Caco-2 (cell line): ENCODE measurements at regions not wholly inside any gene's neighbourhood (a gene's known extent, or its start where the extent isn't known, plus 50 kb on each side); places are given as distances from the start of the nearest gene placed in this dataset.

Source experiments
- BruUV-seq: library from RNA; stranded (reverse); fragments of 400-500 nt; replicated peaks from 2 replicates; lab custom pipeline; 2021; lab: Mats Ljungman, UMichigan
- CTCF ChIA-PET: fragments of 300-600 bp; sonication (Branson Sonifier 250); formaldehyde crosslinking; loops from one replicate; lab custom pipeline; 2022; ENCODE audit warnings: antibody characterized with exemption; lab: Charles Lee
- POLR2A ChIA-PET: fragments of 300-600 bp; sonication (Branson Sonifier 250); formaldehyde crosslinking; loops from one replicate; lab custom pipeline; 2022; ENCODE audit warnings: antibody characterized with exemption; lab: Charles Lee
- DNase-seq, 2 experiments: peaks; one replicate each; pipeline versions ENCODE4 v3.0.0 to v3.0.0-alpha.2; 2020 to 2022
- H3K27me3 ChIP-seq: replicated peaks from 2 replicates; pipeline ENCODE4 v1.6.0; 2011; ENCODE audit warnings: low read length; ENCODE audit not compliant: control insufficient read depth, insufficient read depth
- H3K36me3 ChIP-seq: 2 replicates; pipeline ENCODE4 v1.5.1; 2011; ENCODE audit warnings: low read length; ENCODE audit not compliant: control insufficient read depth, insufficient read depth
- H3K4me1 ChIP-seq: fragments of 250-450 bp; sonication (Bioruptor Pico); 2 replicates; pipeline ENCODE4 v1.5.1; 2020; ENCODE audit warnings: mild to moderate bottlenecking
- H3K4me3 ChIP-seq: 2 replicates; pipeline ENCODE4 v1.5.1; 2011; ENCODE audit warnings: low read depth, mild to moderate bottlenecking, control low read depth, low read length
- H3K9me3 ChIP-seq: fragments of 250-450 bp; sonication (Bioruptor Pico); 2 replicates; pipeline ENCODE4 v1.5.1; 2020; ENCODE audit warnings: mild to moderate bottlenecking, moderate library complexity
- H3K27ac Mint-ChIP-seq: one replicate; pipeline ENCODE4 v1.8.0; 2022; ENCODE audit warnings: mixed read lengths; ENCODE audit not compliant: unreplicated experiment
- H3K27me3 Mint-ChIP-seq: one replicate; pipeline ENCODE4 v1.8.0; 2022; ENCODE audit warnings: mixed read lengths; ENCODE audit not compliant: insufficient read depth, unreplicated experiment
- H3K36me3 Mint-ChIP-seq: one replicate; pipeline ENCODE4 v1.8.0; 2022; ENCODE audit warnings: mild to moderate bottlenecking, mixed read lengths; ENCODE audit not compliant: insufficient read depth, unreplicated experiment
- H3K4me1 Mint-ChIP-seq: one replicate; pipeline ENCODE4 v1.8.0; 2022; ENCODE audit warnings: low read depth, mixed read lengths; ENCODE audit not compliant: unreplicated experiment
- H3K4me3 Mint-ChIP-seq: one replicate; pipeline ENCODE4 v1.8.0; 2022; ENCODE audit warnings: mild to moderate bottlenecking, moderate library complexity, mixed read lengths; ENCODE audit not compliant: unreplicated experiment
- H3K9me3 Mint-ChIP-seq: one replicate; pipeline ENCODE4 v1.8.0; 2022; ENCODE audit warnings: mixed read lengths; ENCODE audit not compliant: unreplicated experiment
- CTCF ChIP-seq, 2 experiments: fragments of 200-600 bp in 1 of 2; IDR thresholded peaks; 1 replicate in 1 of 2; 2 replicates in 1 of 2; pipeline versions ENCODE4 v1.5.1 to v1.8.0; 2011 to 2022; ENCODE audit warnings: antibody characterized with exemption in 1 of 2, control low read depth in 1 of 2, inconsistent platforms in 1 of 2, low read depth in 1 of 2, low read length in 1 of 2, mild to moderate bottlenecking in 1 of 2, moderate library complexity in 1 of 2; ENCODE audit not compliant: insufficient read depth in 1 of 2, severe bottlenecking in 1 of 2, unreplicated experiment in 1 of 2
- intact Hi-C: fragments of 100-400 bp; cut with micrococcal nuclease; formaldehyde crosslinking; loops from one replicate; pipeline ENCODE4 v1.10.0; 2022; ENCODE audit not compliant: unreplicated experiment

- POLR2A ChIA-PET, result no interaction called here
- BruUV-seq, result no TSS peak
- Mint-ChIP-seq H3K4me3 (no peak overlapping the region), H3K27me3 (no peaks in the 10 kb centered on the region), H3K9me3 (no peaks in the 10 kb centered on the region), H3K27ac (no peak overlapping the region), H3K4me1 (no peaks in the 10 kb centered on the region), H3K36me3 (no peaks in the 10 kb centered on the region)
- CTCF ChIA-PET, result no interaction called here
- no peaks in the 10 kb centered on the region for H3K27me3 ChIP-seq
- no peaks in the 10 kb centered on the region for H3K4me1 ChIP-seq
- no peak for TF ChIP-seq CTCF (IDR thresholded peaks at IDR 0.05; ENCODE audit: insufficient read depth in 1 of 2, low read depth in 1 of 2, low read length in 1 of 2, severe bottlenecking in 1 of 2, unreplicated experiment in 1 of 2)
- intact Hi-C loops, result no loop called here
- H3K36me3 ChIP-seq, result no peaks in the 10 kb centered on the region
- no peaks in the 10 kb centered on the region for H3K9me3 ChIP-seq
- DNase-seq, result no peak
- H3K4me3 ChIP-seq, result no peak overlapping the region
Measured at GRCh38 chr1:102593276-102593675, 515.0 kb downstream of the COL11A1 start.

- H3K4me1 ChIP-seq, result no peaks in the 10 kb centered on the region
- Mint-ChIP-seq H3K27me3 (no peaks in the 10 kb centered on the region), H3K9me3 (no peaks in the 10 kb centered on the region), H3K4me3 (no peak overlapping the region), H3K4me1 (no peaks in the 10 kb centered on the region), H3K36me3 (no peaks in the 10 kb centered on the region), H3K27ac (no peak overlapping the region)
- POLR2A ChIA-PET, result no interaction called here
- intact Hi-C loops, result no loop called here
- H3K4me3 ChIP-seq, result no peak overlapping the region
- H3K36me3 ChIP-seq, result no peaks in the 10 kb centered on the region
- CTCF ChIA-PET, result no interaction called here
- BruUV-seq, result no TSS peak
- H3K9me3 ChIP-seq, result no peaks in the 10 kb centered on the region
- no peak for DNase-seq
- H3K27me3 ChIP-seq, result no peaks in the 10 kb centered on the region
- no peak for TF ChIP-seq CTCF (IDR thresholded peaks at IDR 0.05; ENCODE audit: insufficient read depth in 1 of 2, low read depth in 1 of 2, low read length in 1 of 2, severe bottlenecking in 1 of 2, unreplicated experiment in 1 of 2)
Measured at GRCh38 chr1:102588536-102588935, 519.8 kb downstream of the COL11A1 start.

DNA sequence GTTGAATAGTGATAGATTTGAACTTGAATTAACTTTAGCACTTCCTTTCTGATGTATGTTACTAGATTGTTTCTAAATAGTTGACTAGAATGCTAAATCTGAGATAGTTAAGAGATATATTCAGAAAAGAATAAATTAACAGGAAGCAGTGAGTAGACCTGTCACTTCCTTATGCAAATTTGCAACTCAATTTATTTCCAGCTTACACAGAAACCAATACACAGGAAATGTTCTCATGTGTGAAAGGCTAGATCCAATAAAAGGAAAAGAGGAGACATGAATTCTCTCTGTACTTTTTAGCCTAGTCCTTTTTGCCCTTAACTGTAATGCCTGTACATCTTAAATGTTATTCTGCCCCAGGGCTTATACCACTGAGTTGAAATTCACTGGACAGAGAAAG lies 522.3 kb downstream of the COL11A1 start:
- H3K27me3 ChIP-seq, result no peaks in the 10 kb centered on the region
- Mint-ChIP-seq H3K27me3 (no peaks in the 10 kb centered on the region), H3K9me3 (no peaks in the 10 kb centered on the region), H3K36me3 (no peaks in the 10 kb centered on the region), H3K27ac (no peak overlapping the region), H3K4me3 (no peak overlapping the region), H3K4me1 (no peaks in the 10 kb centered on the region)
- CTCF ChIA-PET, result no interaction called here
- no peaks in the 10 kb centered on the region for H3K4me1 ChIP-seq
- intact Hi-C loops, result no loop called here
- no peaks in the 10 kb centered on the region for H3K9me3 ChIP-seq
- no peaks in the 10 kb centered on the region for H3K36me3 ChIP-seq
- BruUV-seq, result no TSS peak
- TF ChIP-seq CTCF (IDR thresholded peaks at IDR 0.05; ENCODE audit: insufficient read depth in 1 of 2, low read depth in 1 of 2, low read length in 1 of 2, severe bottlenecking in 1 of 2, unreplicated experiment in 1 of 2), result no peak
- H3K4me3 ChIP-seq, result no peak overlapping the region
- no peak for DNase-seq
- POLR2A ChIA-PET, result no interaction called here
